GM18526 (cell line): ENCODE measurements at regions not wholly inside any gene's neighbourhood (a gene's known extent, or its start where the extent isn't known, plus 50 kb on each side); places are given as distances from the start of the nearest gene placed in this dataset.

Experiments
- POLR2A ChIP-seq: IDR thresholded peaks from 3 replicates; pipeline ENCODE4 v1.6.1; 2011; ENCODE audit not compliant: insufficient read length; ENCODE audit errors: extremely low read depth

DNA sequence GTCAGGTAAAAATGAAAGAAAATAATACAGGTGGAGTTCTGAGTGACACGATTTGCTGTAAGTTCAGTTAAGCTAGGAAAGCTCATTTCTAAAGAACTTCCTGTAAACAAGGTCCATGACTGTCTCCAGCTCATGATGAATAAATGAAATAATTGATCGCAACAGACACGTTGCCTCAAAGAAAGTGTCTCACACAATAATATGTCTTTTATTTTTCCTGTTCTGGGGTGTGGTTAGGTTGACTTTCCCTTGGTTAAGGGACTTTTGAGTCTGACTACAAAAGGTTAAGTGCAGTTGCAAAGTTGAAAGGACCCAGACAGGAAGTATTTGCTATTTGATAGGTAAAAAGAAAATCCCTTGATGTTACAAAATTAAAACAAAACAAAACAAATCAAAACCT is 304.2 kb upstream of the PRDM1 start:
- no peak for TF ChIP-seq POLR2A

DNA sequence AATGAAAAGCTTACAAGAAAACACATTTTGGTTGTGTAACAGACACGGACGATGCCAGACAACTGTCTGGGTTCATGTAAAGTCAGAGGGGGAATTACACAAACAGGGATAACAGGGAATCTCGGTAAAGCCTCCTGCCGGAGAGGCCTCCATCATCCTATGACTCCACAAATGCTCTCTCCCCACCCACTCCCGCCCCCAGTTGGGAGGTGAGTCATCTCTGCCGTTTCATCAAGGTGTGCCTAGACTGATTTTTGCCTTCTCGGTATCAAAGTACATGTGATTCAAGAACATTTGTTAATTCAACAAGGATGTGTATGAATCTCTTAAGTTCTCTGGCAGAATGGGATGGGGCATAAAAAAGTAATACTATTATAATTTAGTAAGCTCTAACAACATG is 304.9 kb upstream of the PRDM1 start:
- no peak for TF ChIP-seq POLR2A

DNA sequence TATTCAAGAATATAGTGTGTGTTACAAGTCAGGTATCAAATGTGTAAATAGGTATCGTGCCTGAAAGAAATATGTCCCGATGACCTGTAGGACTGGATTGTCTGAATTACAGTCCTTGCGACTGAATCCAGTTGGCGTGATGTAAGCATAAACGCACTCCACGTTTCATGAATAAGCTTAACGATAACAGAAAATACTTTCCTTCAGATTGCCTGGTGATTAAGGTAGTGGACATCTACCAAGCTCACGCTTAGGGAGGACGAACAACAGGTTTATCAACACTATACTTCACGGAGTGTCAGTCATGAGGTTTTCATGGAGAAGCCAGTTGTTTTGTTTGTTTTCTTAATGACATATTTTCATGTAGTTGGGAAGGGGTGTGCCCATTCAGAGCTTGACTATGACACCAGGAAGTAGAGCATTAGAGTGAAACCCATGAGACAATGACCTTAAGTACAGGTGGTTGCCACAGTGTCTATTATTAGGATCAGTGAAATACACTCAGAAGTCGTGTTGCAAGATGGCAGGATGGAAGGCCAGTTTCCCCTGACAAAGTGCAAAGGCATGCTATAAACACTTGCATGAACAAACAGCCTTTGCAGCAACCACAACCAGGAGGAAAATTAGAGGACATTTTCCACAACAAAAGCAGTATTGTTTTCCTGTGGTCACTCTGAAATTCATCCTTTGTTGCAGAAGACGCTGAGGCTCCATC is 305.8 kb upstream of the PRDM1 start:
- no peak for TF ChIP-seq POLR2A

DNA sequence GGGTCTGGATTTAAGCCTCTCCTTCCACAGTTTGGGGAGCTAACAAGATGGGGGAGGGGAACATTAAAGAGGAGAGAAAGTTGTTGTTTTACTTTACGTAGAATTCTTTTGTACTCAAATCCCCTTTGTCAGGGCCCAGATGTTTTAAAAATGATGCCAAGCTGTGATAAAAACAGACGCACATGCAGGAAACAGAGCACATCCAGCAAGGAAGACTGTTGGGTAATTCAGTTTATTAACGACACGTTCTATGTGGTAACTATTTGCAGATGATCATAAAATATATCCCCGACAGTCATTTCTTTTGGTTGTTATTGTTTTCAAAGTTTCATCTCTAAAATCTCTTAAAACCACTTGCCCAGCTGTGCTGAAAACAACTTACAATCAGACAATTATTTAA is 307.0 kb upstream of the PRDM1 start:
- TF ChIP-seq POLR2A = no peak

DNA sequence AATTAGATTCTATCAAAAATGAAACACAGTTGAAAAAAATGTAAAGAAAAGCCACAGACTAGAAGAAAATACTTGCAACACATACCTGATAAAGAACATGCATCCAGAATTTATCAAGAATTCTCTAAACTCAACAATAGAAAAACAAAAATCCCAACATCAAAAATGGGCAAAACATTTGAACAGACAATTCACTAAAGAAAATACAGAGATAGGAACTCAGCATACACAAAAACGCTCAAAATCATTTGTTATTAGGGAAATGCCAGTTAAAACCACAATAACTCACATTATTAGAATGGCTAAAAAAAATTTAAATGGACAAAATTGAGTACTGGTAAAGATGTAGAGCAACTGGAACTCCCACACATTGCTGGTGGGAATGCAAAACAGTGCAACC is 311.0 kb upstream of the PRDM1 start:
- TF ChIP-seq POLR2A = no peak

DNA sequence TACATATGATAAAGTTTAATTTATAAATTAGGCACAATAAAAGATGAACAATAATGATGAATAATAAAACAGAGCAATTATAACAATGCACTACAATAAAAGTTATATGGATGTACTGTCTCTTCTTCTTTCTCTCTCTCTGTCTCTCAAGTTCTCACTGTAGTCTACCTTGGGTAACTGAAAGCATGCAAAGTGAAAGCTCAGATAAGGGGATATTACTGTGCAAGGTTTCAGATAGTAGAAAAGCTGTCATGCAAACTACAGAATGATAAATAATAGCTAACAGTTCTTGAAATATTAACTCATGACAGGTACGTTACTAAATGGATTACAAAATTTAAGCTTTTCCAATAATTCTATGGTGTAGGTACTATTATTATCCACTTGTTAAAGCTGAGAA is 311.9 kb upstream of the PRDM1 start:
- TF ChIP-seq POLR2A = no peak

DNA sequence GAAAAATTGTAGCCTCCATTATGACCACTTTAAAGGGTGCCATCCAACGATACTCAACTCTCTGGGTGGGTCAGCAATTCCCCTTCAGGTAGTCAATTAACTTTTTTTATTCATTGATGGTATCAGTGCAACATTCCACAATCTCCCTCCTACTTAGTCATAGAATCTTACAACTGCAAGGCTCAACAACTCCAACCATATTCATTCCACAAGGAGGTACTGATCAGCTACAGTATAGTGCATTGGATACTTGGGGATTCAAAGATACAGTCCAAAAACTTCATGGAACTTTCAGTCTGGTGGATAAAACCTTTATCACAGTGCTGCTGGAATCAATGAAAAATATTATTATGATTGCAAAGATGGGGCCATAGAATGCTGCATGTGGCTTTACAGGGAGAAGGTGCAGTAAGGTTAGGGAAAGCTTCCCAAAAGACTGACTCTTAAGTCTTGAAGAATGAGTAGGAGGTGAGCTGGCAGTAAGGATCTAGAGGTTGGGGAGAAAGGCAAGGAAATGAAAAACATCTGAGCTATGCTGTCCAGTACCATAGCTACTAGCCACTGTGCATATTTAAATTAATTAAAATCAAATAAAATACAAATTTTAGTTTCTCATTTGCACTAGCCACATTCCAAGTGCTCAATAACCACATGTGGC is 314.7 kb upstream of the PRDM1 start:
- no peak for TF ChIP-seq POLR2A

DNA sequence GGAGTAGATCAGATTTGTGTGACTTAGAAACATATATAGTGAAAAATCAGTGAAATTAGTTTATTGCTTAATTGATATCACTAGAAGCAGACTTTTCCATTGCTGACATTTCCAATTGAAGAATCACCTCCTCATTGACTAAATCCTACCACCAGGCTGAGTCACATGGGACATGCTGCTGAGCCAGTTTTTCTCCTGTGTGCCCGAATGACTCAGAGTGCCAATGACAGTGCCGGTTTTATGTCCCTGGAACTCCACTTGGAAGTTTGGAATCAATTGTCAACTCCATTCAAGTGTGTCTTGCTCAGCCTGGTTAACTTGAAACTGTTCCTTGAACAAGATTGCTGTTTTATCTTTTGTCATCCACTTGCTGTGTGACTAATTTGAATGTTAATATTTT is 316.1 kb upstream of the PRDM1 start:
- no peak for TF ChIP-seq POLR2A

DNA sequence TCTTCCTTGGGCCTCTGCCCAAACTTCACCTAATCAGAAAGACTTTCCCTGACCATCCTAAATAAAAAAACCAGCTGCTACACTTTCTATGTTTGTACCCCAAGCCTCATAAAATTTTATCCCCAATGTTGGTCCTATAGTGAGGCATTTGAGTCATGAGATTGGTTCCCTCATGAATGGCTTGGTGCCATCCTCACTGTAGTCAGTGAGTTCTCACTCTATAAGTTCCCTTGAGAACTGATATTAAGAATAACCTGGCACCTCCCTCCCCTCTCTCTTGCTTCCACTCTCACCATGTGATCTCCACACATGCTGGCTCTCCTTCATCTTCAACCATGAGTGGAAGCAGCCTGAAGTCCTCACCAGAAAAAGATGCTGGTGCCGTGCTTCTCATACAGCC is 316.9 kb upstream of the PRDM1 start:
- no peak for TF ChIP-seq POLR2A

DNA sequence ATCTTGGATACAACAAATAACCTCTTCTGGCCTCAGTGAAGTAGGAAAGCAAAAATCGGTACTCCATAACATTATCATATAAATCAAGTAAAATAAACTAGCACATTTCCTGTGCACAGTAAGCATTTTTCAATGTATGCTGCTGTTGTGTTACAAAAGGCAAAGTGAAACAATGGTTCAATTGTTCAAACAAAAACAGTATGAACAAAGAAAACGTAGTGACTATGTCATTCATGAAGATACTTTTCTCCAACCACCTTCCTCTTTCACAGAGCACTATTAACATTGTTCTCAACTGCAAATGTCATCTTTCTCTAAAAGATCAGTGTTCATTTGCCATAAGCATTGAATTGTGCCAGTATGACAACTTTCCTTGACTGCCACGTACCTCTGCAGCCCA is 318.6 kb upstream of the PRDM1 start:
- no peak for TF ChIP-seq POLR2A

DNA sequence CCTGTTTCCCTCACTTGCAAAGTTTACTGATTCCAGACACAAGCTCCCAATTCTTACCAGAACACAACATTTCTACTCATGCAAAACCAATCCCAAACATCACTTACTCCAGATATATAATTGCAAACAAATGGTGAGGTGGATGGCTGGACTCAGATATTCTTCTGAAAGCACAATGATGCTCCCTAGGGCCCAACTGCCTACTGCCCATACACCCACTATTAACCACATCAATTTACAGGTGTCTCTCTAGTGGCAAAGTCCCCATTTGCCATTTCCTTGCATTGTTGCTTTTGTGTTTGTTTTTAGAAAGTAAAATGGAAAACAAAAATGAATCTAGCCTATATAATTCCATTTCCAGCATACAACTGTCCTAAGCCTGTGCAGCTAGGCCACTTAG is 320.9 kb upstream of the PRDM1 start:
- no peak for TF ChIP-seq POLR2A

DNA sequence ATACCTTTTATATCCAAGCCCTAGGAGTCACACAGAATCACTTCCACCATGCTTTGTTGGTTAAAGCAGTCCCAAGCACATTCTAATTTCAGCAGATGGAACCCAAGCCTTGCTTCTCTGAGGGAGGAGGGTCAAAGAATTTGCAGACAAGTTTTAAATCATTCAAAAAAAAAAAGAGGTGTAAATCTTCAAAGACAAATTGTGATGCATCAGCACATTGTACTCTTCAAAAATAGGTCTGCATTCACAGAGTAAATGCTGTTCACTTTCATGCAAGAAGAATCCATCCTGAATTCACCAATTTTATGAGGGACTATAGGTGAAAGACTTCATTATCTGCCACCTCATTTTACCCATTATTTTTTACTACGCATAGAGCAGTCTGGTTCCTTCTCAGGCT is 321.8 kb upstream of the PRDM1 start:
- no peak for TF ChIP-seq POLR2A

DNA sequence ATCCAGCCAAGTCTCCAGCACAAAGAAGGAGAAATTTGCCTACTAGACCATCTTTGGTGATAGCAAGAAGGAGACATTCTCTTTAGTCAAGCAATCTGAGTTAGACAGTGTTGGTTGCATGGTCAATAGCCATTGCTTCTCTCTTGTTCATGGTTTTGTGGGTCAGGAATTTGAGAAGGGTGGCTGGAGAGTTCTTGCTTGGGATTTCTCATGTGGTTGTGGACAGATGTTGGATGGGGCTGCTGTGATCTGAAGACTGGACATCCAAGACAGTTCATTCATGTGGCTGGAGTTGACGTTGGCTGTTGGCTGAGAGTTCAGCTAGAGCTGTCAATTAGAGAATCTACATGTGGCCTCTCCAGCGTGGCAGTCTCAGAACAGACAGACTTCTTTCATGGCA is 322.3 kb upstream of the PRDM1 start:
- TF ChIP-seq POLR2A = no peak

DNA sequence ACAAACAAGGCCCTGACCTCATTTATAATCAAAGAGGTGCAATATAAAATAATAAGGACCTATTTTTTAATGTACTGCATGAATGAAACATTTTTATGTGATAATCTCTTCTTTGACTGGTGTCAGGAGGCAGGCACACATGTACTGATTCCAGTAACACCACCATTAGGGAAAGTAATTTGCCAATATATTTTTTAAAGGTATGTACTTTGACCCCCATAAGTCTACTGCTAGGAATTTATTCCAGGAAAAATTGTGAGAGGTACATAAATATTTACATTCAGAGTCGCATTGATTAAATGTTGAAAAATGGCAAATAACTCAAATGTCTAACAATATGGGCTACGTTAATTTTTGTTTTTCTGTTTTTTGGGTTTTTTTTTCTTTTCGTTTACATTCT is 325.4 kb upstream of the PRDM1 start:
- TF ChIP-seq POLR2A = no peak

DNA sequence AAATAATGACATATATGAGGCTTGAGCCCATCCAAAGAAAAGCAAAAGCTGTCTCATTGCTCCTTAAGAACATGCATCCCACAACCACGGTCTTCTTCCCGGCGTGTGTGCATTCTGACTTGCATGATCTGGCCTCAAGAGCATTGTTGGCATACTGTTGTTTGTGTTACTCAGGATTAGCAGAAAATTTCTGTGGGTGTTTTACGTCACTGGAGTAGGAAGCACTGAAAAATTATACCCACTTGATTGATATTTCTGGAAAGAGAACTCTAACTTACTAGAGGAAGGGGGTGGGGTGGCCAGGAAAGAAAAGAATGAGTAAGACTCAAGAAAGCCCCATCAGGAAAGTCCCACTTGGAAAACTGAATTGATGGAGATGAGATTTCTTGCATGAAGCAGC is 326.2 kb upstream of the PRDM1 start:
- TF ChIP-seq POLR2A = no peak

DNA sequence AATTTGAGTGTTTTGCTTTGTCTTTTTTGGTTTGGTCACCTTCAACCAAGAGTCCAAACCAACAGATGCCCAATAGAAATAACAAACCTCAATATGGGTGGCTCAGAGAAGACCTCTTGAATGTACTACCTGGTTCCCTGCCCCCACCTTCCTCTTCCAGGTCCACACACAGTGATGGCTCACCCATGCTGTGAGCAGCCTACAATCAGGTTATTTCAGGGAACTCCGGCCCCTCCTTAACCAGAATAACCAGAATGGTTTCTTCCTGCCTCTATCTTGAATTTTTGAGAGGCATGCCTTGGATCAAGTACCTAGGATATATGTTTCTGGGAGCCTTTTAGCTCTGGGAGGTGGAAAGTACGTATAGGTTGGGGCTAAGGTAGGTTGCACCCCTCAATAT is 327.1 kb upstream of the PRDM1 start:
- no peak for TF ChIP-seq POLR2A

DNA sequence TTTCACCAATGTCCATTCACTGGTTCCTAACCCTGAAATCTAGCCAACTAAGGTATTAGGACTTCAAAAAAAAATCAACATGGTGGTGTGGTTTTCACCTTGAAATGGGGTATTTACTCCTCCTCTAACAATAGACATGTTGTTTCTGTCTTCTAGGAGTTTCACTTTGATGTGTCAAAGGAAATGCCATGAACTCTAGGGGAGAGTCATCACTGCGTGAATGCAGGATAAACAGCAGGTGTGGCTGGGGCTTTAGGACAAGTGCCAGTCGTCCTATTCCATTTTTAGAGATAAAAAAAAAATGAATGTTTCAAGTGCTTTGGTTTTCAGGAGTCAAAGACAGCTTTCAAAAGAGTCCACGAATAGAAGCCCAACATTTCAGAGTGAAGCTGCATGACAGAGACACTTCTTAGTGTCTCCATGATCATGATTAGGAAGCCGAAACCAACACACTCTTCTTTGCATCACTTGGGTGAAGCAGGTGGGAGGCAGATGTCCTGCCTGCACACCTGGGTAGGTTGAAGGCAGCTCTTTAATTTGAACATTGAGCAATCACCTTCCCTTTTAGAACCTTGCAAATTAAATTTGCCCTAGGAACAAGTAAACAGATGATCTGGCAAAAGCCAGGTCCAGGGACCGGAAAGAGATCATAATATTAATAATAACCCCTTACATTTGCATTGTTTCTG is 328.5 kb upstream of the PRDM1 start:
- TF ChIP-seq POLR2A = no peak

DNA sequence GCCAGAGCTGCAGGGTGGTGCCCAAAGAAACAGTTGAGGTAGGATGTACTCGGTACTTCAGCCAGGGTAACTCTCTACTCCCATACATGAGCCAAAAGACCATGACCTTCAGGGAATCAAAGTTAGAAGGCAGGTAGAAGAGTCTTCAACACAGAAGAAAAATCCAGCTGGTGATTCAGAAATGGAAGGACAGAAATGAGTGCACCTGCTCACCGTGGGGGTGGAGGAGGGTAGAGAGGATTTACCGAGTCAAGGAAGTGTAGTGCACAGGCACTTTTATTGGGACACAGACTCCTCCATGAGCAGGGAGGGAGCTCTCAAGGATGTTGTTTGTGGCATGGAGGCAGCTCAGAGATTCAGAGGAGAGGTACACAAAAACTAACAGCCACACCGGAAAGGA is 330.3 kb upstream of the PRDM1 start:
- TF ChIP-seq POLR2A = no peak
